ENCODE measurements at regions not wholly inside any gene's neighbourhood (a gene's known extent, or its start where the extent isn't known, plus 50 kb on each side); places are given as distances from the start of the nearest gene placed in this dataset.
"Not testable (repeated sequence)": the region's sequence is repeated elsewhere in the genome, so short reads cannot be mapped to it uniquely, and the experiment has no call there.

DNA sequence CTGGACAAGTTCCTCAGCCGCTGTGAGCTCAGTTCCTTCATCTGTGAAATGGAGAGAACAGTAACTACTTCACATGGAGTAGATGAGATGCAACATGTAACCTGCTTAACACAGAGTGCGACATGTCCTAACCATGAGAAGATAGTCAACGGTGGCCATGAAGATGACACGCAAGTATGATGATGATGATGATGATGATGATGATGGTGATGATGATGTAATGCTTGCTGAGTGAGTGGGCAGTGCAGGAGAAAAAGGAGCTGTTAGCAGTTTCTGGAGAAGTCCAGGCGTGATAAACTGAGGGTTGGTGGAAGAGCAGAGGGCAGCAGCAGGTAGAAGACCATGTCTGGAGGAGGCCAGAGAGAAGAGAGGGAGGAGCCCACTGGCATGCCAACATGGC, 90.8 kb upstream of the CD82 start:
- no peaks in the 10 kb centered on the region for H3K9me3 ChIP-seq (ENCODE audit: insufficient read depth, low read depth, low read length)
- FAIRE-seq (no peak), DNase-seq (ENCODE audit: low read depth) (no peak)
- H3K27me3 Mint-ChIP-seq (ENCODE audit: low read depth, unreplicated experiment) = peaks cover 60% of the 10 kb centered on the region
- H3K36me3 ChIP-seq (ENCODE audit: insufficient read depth, low read length) = no peaks in the 10 kb centered on the region
- no peak overlapping the region for H3K9ac ChIP-seq (ENCODE audit: low read length)
- no peak overlapping the region for H3K4me2 ChIP-seq (ENCODE audit: low read length)
- no peaks in the 10 kb centered on the region for H3K79me2 ChIP-seq (ENCODE audit: insufficient read depth, low read length)
- peaks cover 7% of the 10 kb centered on the region for H3K27me3 ChIP-seq (ENCODE audit: insufficient read depth, low read length)
- no peak overlapping the region for H3K4me3 ChIP-seq (ENCODE audit: insufficient read depth, low read depth, low read length)
- H2AFZ ChIP-seq (ENCODE audit: low read depth, low read length) = no peak overlapping the region
- H3K36me3 Mint-ChIP-seq (ENCODE audit: low read depth, unreplicated experiment) = peaks cover 2% of the 10 kb centered on the region
- no peak overlapping the region for H3K27ac Mint-ChIP-seq (ENCODE audit: unreplicated experiment)
- no peak overlapping the region for H3K27ac ChIP-seq (ENCODE audit: low read depth, low read length)
- no peaks in the 10 kb centered on the region for H3K4me1 ChIP-seq (ENCODE audit: insufficient read depth, low read length)
- no peak for TF ChIP-seq EZH2 (IDR thresholded peaks at IDR 0.05; ENCODE audit: insufficient read depth, low read length)
- TF ChIP-seq, protein P1, sequence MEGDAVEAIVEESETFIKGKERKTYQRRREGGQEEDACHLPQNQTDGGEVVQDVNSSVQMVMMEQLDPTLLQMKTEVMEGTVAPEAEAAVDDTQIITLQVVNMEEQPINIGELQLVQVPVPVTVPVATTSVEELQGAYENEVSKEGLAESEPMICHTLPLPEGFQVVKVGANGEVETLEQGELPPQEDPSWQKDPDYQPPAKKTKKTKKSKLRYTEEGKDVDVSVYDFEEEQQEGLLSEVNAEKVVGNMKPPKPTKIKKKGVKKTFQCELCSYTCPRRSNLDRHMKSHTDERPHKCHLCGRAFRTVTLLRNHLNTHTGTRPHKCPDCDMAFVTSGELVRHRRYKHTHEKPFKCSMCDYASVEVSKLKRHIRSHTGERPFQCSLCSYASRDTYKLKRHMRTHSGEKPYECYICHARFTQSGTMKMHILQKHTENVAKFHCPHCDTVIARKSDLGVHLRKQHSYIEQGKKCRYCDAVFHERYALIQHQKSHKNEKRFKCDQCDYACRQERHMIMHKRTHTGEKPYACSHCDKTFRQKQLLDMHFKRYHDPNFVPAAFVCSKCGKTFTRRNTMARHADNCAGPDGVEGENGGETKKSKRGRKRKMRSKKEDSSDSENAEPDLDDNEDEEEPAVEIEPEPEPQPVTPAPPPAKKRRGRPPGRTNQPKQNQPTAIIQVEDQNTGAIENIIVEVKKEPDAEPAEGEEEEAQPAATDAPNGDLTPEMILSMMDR (IDR thresholded peaks at IDR 0.05; ENCODE audit: insufficient read depth, low read depth, low read length) = no peak
- peaks cover 3% of the 10 kb centered on the region for H3K4me1 Mint-ChIP-seq (ENCODE audit: low read depth, unreplicated experiment)
- peaks cover 21% of the 10 kb centered on the region for H3K9me3 Mint-ChIP-seq (ENCODE audit: unreplicated experiment)
- H4K20me1 ChIP-seq (ENCODE audit: insufficient read depth, low read length) = no peaks in the 10 kb centered on the region
- H3K4me3 Mint-ChIP-seq (ENCODE audit: unreplicated experiment) = no peak overlapping the region

DNA sequence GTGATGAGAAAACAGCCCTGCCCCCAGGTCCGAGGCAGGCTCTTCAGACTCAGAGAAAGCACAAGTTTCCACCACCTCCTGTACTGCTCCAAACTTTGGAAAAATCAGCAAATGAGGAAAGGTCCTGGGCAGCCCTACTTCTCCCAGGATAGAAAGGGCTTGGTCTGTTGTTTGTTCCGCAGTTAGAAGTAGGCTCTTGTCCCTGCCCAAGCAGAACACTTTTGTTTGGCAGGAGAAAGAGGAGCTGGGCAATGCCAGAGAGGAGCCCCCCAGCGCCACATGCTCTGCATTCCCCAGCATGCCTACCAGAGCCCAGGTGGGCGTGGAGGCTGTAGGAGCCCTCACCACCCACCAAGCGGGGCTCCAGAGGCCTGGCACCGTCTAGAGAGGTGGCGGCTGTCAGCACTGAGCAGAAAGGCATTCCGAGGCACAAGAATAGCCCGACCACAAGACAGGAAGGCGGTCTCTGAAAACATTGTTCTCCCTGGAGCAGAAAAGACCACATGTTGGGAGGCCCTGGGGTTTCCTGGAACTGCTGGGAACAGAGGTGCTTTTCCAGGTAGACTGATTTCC, 90.3 kb upstream of the CD82 start:
- H3K4me2 ChIP-seq (ENCODE audit: low read length) = no peak overlapping the region
- H3K4me3 Mint-ChIP-seq (ENCODE audit: unreplicated experiment) = no peak overlapping the region
- H3K9ac ChIP-seq (ENCODE audit: low read length) = no peak overlapping the region
- H4K20me1 ChIP-seq (ENCODE audit: insufficient read depth, low read length) = no peaks in the 10 kb centered on the region
- no peak overlapping the region for H3K27ac ChIP-seq (ENCODE audit: low read depth, low read length)
- H3K9me3 ChIP-seq (ENCODE audit: insufficient read depth, low read depth, low read length) = no peaks in the 10 kb centered on the region
- DNase-seq (ENCODE audit: low read depth) = no peak
- peaks cover 3% of the 10 kb centered on the region for H3K4me1 Mint-ChIP-seq (ENCODE audit: low read depth, unreplicated experiment)
- H3K4me3 ChIP-seq (ENCODE audit: insufficient read depth, low read depth, low read length) = no peak overlapping the region
- TF ChIP-seq EZH2 (IDR thresholded peaks at IDR 0.05; ENCODE audit: insufficient read depth, low read length) = no peak
- TF ChIP-seq, protein P1 (IDR thresholded peaks at IDR 0.05; ENCODE audit: insufficient read depth, low read depth, low read length) = no peak
- peaks cover 2% of the 10 kb centered on the region for H3K36me3 Mint-ChIP-seq (ENCODE audit: low read depth, unreplicated experiment)
- H3K79me2 ChIP-seq (ENCODE audit: insufficient read depth, low read length) = no peaks in the 10 kb centered on the region
- no peak overlapping the region for H3K27ac Mint-ChIP-seq (ENCODE audit: unreplicated experiment)
- no peak for FAIRE-seq
- H3K9me3 Mint-ChIP-seq (ENCODE audit: unreplicated experiment) = peaks cover 21% of the 10 kb centered on the region
- no peak overlapping the region for H2AFZ ChIP-seq (ENCODE audit: low read depth, low read length)
- peaks cover 7% of the 10 kb centered on the region for H3K27me3 ChIP-seq (ENCODE audit: insufficient read depth, low read length)
- H3K4me1 ChIP-seq (ENCODE audit: insufficient read depth, low read length) = no peaks in the 10 kb centered on the region
- no peaks in the 10 kb centered on the region for H3K36me3 ChIP-seq (ENCODE audit: insufficient read depth, low read length)
- peaks cover 60% of the 10 kb centered on the region for H3K27me3 Mint-ChIP-seq (ENCODE audit: low read depth, unreplicated experiment)

DNA sequence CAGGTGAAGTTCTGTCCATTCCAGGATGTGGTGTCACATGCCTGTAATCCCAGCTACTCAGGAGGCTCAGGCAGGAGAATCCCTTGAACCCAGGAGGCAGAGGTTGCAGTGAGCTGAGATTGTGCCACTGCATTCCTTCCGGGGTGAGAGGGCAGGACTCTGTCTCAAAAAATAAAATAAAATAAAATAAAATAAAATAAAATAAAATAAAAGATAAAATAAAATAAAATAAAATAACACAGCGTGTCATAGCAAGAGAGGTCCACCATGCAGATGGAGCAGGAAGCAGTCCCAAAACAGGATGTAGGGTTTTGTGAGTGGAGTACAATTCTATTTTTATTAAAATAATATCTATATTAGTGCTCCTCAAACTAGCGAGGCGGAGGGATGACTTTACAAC, 83.1 kb upstream of the CD82 start:
- not testable (repeated sequence) for H3K27ac ChIP-seq (ENCODE audit: low read depth, low read length); H3K4me3 Mint-ChIP-seq (ENCODE audit: unreplicated experiment); H3K27ac Mint-ChIP-seq (ENCODE audit: unreplicated experiment); H4K20me1 ChIP-seq (ENCODE audit: insufficient read depth, low read length); H3K9ac ChIP-seq (ENCODE audit: low read length); H2AFZ ChIP-seq (ENCODE audit: low read depth, low read length); H3K27me3 ChIP-seq (ENCODE audit: insufficient read depth, low read length); DNase-seq (ENCODE audit: low read depth); H3K79me2 ChIP-seq (ENCODE audit: insufficient read depth, low read length); H3K36me3 Mint-ChIP-seq (ENCODE audit: low read depth, unreplicated experiment); H3K9me3 ChIP-seq (ENCODE audit: insufficient read depth, low read depth, low read length); FAIRE-seq; H3K4me2 ChIP-seq (ENCODE audit: low read length); H3K4me1 ChIP-seq (ENCODE audit: insufficient read depth, low read length); H3K36me3 ChIP-seq (ENCODE audit: insufficient read depth, low read length); H3K4me3 ChIP-seq (ENCODE audit: insufficient read depth, low read depth, low read length); H3K4me1 Mint-ChIP-seq (ENCODE audit: low read depth, unreplicated experiment)
- Mint-ChIP-seq H3K27me3 (ENCODE audit: low read depth, unreplicated experiment) (peaks cover 35% of the 10 kb centered on the region), H3K9me3 (ENCODE audit: unreplicated experiment) (peaks cover 11% of the 10 kb centered on the region)

All from astrocyte (in vitro differentiated cells and primary cell).